Transverse colon (tissue), 4 donors: ENCODE measurements at regions not wholly inside any gene's neighbourhood (a gene's known extent, or its start where the extent isn't known, plus 50 kb on each side); places are given as distances from the start of the nearest gene placed in this dataset.

ENCODE experiments used
- DNase-seq: peaks from one replicate; pipeline ENCODE4 v3.0.0-alpha.2; 2019
- H3K27ac ChIP-seq, 4 donors: fragments of 200-600 bp; sonication (generic); 2 replicates each; pipeline ENCODE4 v1.5.1; 2016 to 2018; ENCODE audit warnings: inconsistent platforms in 4 of 4
- H3K27me3 ChIP-seq: fragments of 200-600 bp; sonication (generic); 2 replicates; pipeline ENCODE4 v1.5.1; 2017; ENCODE audit warnings: inconsistent platforms
- H3K36me3 ChIP-seq, 4 donors: fragments of 200-600 bp; sonication (generic); 2 replicates each; pipeline ENCODE4 v1.5.1; 2017 to 2019; ENCODE audit warnings: inconsistent platforms in 4 of 4
- H3K4me1 ChIP-seq, 4 donors: fragments of 200-600 bp; sonication (generic); 2 replicates each; pipeline ENCODE4 v1.5.1; 2017 to 2020; ENCODE audit warnings: inconsistent platforms in 4 of 4
- H3K4me3 ChIP-seq, 4 donors: fragments of 200-600 bp; sonication (generic); 1 replicate in 1 of 4; 2 replicates in 3 of 4; pipeline versions ENCODE4 v1.5.1 to v1.6.1; 2017 to 2019; ENCODE audit warnings: inconsistent platforms in 4 of 4
- H3K9me3 ChIP-seq, 2 donors: fragments of 200-600 bp; sonication (generic); 2 replicates each; pipeline ENCODE4 v1.5.1; 2017 to 2019; ENCODE audit warnings: inconsistent platforms in 2 of 2
- EP300 ChIP-seq: sonication (generic); formaldehyde crosslinking; IDR thresholded peaks from one replicate; pipeline ENCODE4 v1.6.1; 2017; ENCODE audit warnings: antibody characterized with exemption, low read depth
- POLR2A ChIP-seq: fragments of 450-650 bp; IDR thresholded peaks from one replicate; pipeline ENCODE4 v1.6.1; 2016; ENCODE audit warnings: antibody characterized with exemption, mild to moderate bottlenecking, moderate library complexity
- POLR2AphosphoS5 ChIP-seq, 3 donors: sonication (generic); formaldehyde crosslinking; IDR thresholded peaks; one replicate each; pipeline ENCODE4 v1.6.1; 2016; ENCODE audit warnings: antibody characterized with exemption in 3 of 3
- WGBS, 2 donors: methylation state at CpG; one replicate each; pipeline ENCODE4 v1.1.5; 2018; ENCODE audit warnings: low coverage in 1 of 2; 5-methylcytosine and 5-hydroxymethylcytosine counted together
- in situ Hi-C, 4 donors: fragments of 200-750 bp; cut with MboI; loops; one replicate each; pipeline versions ENCODE4 v1.15.0 to v1.15.1; 2017; ENCODE audit warnings: low sequenced_read_pairs in 3 of 4, low pct_ligation_motif_present in 1 of 4, low pct_unique_long_range_greater_than_20kb in 1 of 4
- intact Hi-C: fragments of 100-400 bp; cut with DNase I; formaldehyde crosslinking; loops from one replicate; pipeline ENCODE4 v1.15.1; 2023; ENCODE audit warnings: low total_unique reads
- TF ChIP-seq, protein P1 (sequence below), 5 experiments: fragments of 200-600 bp in 3 of 5; fragments of 450-650 bp in 2 of 5; sonication (generic) in 3 of 5; IDR thresholded peaks; 1 replicate in 2 of 5; 2 replicates in 3 of 5; pipeline ENCODE4 v1.5.1; 2016 to 2017; ENCODE audit warnings: antibody characterized with exemption in 5 of 5, inconsistent platforms in 3 of 5, mild to moderate bottlenecking in 2 of 5, moderate library complexity in 1 of 5

DNA sequence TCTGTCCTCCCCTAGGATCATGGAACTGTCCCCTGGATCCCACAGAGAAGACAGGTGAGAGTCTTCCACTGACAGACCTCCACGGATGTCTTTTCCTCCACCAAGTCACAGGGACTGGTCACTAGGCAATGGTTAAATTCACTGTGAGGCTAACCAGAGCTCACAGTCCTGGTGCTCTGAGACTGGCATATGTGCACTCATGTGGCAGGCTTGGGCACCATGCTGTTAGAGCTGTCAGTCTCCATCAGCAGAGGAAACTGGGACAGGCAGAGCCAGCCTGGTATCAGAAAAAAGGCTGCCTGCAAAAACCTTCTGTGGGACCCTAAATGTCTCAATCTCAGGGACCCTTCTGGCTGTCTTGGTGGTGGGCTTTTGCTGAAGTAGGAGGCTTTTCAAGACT lies 318.9 kb upstream of the TSPY4 start:
- Histone ChIP-seq H3K27ac (no peak overlapping the region), H3K4me1 (no peaks in the 10 kb centered on the region), H3K9me3 (no peaks in the 10 kb centered on the region), H3K36me3 (no peaks in the 10 kb centered on the region), H3K27me3 (no peaks in the 10 kb centered on the region), H3K4me3 (no peak overlapping the region)
- no CpG with 5 or more reads among the region's 1 CpG for WGBS, 2 donors
- DNase-seq: no peak
- no peak for TF ChIP-seq POLR2AphosphoS5 (IDR thresholded peaks at IDR 0.05)
- no peak for TF ChIP-seq POLR2A
- TF ChIP-seq EP300: no peak
- TF ChIP-seq, protein P1, sequence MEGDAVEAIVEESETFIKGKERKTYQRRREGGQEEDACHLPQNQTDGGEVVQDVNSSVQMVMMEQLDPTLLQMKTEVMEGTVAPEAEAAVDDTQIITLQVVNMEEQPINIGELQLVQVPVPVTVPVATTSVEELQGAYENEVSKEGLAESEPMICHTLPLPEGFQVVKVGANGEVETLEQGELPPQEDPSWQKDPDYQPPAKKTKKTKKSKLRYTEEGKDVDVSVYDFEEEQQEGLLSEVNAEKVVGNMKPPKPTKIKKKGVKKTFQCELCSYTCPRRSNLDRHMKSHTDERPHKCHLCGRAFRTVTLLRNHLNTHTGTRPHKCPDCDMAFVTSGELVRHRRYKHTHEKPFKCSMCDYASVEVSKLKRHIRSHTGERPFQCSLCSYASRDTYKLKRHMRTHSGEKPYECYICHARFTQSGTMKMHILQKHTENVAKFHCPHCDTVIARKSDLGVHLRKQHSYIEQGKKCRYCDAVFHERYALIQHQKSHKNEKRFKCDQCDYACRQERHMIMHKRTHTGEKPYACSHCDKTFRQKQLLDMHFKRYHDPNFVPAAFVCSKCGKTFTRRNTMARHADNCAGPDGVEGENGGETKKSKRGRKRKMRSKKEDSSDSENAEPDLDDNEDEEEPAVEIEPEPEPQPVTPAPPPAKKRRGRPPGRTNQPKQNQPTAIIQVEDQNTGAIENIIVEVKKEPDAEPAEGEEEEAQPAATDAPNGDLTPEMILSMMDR (IDR thresholded peaks at IDR 0.05): no peak
- intact Hi-C loops (no loop called here), in situ Hi-C loops (no loop called here)

DNA sequence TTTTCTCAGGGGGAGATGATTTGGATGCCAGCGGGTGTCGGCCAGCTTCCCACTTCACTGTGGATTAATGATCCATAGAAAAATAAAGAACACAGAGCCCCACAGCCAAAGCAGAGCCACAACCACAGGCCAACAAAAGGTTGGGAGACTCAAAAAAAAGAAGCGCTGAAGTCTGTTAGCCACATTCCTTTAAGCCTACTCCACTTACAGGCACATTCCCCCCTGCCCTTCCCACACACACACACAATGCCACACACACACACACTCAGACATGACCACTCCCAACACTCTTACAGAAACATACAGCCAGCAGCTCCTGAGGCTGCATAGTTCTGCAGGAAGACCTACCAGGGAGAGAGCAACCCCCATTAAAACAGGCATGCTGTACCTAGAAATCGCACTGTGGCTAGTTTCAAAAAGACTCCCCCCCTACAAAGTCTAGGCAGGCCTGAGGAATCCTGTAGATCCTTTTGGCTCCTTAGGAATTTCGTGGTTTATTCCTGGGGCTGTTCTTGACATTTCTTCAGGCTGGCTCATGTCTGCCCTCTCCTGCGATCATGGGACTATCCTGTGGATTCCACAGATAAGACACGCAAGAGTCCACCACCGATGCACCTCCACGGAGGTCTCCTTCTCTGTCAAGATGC lies 309.4 kb upstream of the TSPY4 start:
- in situ Hi-C loops: no loop called here
- no peaks in the 10 kb centered on the region for H3K4me1 ChIP-seq
- intact Hi-C loops: no loop called here
- H3K9me3 ChIP-seq: no peaks in the 10 kb centered on the region
- WGBS, 2 donors: no CpG with 5 or more reads among the region's 9 CpGs
- no peaks in the 10 kb centered on the region for H3K27me3 ChIP-seq
- H3K27ac ChIP-seq: no peak overlapping the region
- no peaks in the 10 kb centered on the region for H3K36me3 ChIP-seq
- TF ChIP-seq, protein P1 (IDR thresholded peaks at IDR 0.05): no peak
- TF ChIP-seq EP300: no peak
- no peak for TF ChIP-seq POLR2A
- TF ChIP-seq POLR2AphosphoS5 (IDR thresholded peaks at IDR 0.05): no peak
- H3K4me3 ChIP-seq: no peak overlapping the region
- no peak for DNase-seq

DNA sequence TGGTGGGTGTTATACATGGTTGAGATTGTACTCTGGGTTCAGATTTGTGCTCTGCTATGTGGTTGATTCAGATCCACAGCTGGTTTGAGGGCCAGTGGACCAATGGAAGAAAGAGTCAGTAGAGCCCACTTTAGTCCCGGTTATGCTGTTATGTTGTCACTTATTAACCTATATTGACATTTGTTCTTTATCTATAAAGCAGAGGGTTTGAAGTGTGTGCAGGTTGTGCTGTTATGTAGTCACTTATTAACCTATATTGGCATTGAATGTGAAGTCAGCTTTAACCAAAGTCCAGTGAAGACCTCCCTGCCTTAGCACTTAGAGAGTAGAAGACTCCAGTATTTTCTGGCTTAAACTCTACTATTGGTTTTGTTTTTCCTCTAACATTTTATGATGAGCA lies 307.3 kb upstream of the TSPY4 start:
- intact Hi-C loops (no loop called here), in situ Hi-C loops (no loop called here)
- Histone ChIP-seq H3K4me3 (no peak overlapping the region), H3K27ac (peak overlapping the region in 2 of 4 donors; percentile 43 to 47), H3K36me3 (no peaks in the 10 kb centered on the region), H3K9me3 (no peaks in the 10 kb centered on the region), H3K4me1 (no peaks in the 10 kb centered on the region), H3K27me3 (no peaks in the 10 kb centered on the region)
- WGBS, 2 donors: no CpG with 5 or more reads among the region's 1 CpG
- no peak for DNase-seq
- TF ChIP-seq EP300 (no peak), POLR2AphosphoS5 (IDR thresholded peaks at IDR 0.05) (no peak), POLR2A (no peak)
- TF ChIP-seq, protein P1 (IDR thresholded peaks at IDR 0.05): no peak

DNA sequence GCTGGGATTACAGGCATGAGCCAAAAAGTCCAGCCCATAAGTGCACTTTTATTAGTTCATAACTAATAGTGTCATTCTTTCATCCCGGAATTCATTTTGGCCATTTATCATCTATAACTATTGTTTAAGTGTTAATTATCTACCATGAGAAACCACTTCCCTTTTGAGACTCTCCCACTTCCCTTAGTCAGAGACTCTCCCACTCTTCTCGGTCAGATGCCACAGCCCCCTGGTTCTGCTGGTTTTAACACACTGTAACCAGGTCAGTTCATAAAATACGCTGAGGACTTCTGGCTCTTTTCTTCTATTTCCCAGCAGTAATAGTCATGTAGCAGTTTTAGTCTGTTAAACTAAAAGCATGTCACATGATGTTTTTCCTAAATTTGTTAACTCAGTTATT lies 303.0 kb upstream of the TSPY4 start:
- Histone ChIP-seq H3K36me3 (no peaks in the 10 kb centered on the region), H3K9me3 (no peaks in the 10 kb centered on the region), H3K4me1 (no peaks in the 10 kb centered on the region), H3K27ac (no peak overlapping the region), H3K4me3 (no peak overlapping the region), H3K27me3 (no peaks in the 10 kb centered on the region)
- 40% methylated on average over 1 of the region's 3 CpGs; no CpG with 5 or more reads in 1 of the 2 donors for WGBS, 2 donors
- TF ChIP-seq POLR2A (no peak), POLR2AphosphoS5 (IDR thresholded peaks at IDR 0.05) (no peak), EP300 (no peak)
- TF ChIP-seq, protein P1 (IDR thresholded peaks at IDR 0.05): no peak
- intact Hi-C loops (no loop called here), in situ Hi-C loops (no loop called here)
- DNase-seq: no peak
